Stimulated activated CD8-positive, alpha-beta memory T cell treated with anti-CD3 and anti-CD28 coated beads, Interleukin-15, amount 100 ng/mL, for 1 hour (primary cell): ENCODE measurements at regions not wholly inside any gene's neighbourhood (a gene's known extent, or its start where the extent isn't known, plus 50 kb on each side); places are given as distances from the start of the nearest gene placed in this dataset.

Experiments used
- DNase-seq: peaks from one replicate; pipeline ENCODE4 v3.0.0-alpha.2; 2020; ENCODE audit warnings: low read depth

DNA sequence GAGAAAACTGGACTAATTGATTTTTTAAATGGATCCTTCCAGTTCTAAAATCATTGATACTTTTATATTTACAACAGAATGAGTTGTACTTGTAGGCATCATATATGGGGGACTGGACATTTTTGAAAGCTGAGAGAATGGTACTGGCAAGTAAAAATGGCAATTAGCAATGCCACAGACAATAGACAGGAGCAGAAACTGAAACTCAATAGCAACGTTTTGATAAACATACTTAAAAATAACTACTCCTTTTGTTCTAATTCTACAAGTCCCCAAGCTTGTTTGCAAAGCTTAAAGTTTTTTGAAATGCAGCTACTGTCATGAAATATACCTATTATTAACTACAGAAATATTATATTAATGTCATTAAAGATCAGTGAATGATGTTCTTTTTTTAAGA, 52.8 kb upstream of the FBXL7 start:
- no peak for DNase-seq

DNA sequence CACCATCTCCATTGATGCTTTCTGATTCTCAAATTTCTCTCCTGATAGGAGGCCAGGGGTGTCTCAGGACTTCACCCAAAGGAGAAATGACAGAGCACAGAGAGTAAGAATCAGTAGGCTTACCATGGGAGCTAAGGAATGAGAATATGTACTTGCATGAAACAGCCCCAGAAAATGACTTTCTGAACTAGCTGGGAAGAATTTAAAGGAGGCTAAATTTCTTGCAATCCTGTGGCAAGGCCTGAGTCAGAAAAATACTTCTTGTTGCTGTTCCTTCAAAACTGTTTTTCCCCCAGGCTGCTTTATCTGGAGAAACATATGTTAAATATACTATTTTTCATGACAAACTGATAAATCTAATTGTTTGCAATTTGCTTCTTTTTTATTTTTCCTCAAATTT, 53.4 kb upstream of the FBXL7 start:
- DNase-seq: no peak

DNA sequence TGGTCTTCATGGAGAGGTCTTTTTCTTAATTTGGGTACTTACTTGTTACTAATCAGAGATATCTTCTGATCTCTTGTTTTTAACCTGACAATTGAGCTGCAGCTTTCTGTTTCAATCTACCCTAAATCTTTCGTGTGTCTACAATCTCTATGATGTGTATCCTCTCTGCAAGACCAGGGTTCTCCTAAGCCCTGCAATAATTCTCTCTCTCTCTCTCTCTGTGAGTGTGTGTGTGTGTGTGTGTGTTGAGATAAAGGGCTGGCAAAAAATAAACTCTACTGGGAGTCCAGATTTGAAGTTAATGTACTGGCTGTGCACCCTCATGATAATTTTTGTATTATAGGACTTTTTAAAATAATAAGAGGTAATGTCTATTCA, 57.8 kb upstream of the FBXL7 start:
- DNase-seq: no peak

DNA sequence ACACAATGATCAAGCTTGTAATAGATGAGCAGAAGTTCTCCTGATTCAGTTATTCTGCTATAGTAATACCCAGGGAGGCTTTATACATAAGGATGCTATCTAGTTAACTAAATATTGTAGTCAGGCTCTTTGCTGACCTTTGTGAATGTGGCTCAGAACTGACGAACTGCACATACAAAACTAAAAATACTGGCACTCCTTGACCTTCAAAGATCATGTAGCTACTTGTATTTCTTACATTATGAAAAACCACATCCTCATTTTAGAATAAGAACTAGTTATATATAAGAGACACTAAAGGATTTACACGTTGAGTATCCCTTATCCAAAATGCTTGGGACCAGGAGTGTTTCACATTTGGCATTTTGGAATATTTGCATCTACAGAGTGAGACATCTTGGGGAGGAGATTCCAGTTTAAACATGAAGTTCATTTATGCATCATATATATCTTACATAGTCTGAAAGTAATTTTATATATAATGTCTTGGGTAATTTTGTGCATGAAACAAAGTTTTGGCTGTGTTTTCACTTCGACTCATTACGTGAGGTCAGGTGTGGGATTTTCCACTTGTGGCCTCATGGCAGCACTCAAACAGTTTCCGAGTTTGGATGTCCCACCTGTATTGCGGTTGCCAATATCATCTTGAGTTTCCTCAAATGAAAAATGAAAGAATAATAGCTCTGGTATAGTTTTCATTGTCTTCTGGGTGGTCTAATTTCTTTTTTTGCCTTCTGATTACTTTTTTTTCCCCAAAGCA, 58.4 kb upstream of the FBXL7 start:
- DNase-seq: no peak

DNA sequence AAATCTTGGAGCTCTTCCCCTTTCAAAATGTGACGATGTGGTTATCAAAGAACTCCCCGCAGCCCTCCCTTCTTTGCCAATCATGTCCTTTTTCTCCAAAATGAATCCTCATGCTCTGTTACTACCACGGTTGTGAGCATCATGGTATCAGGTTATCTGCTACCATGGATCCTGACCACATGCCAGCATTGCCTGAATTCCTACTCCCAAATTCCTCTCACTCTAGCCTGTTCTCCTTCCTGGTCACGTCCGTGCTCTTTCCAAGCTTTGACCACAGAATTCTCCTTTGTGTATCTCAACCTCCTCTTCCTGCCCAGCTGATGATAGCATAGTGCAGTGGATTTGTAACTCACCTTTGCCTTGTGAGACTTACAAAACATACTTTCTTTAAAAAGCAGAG, 59.5 kb upstream of the FBXL7 start:
- DNase-seq: no peak

DNA sequence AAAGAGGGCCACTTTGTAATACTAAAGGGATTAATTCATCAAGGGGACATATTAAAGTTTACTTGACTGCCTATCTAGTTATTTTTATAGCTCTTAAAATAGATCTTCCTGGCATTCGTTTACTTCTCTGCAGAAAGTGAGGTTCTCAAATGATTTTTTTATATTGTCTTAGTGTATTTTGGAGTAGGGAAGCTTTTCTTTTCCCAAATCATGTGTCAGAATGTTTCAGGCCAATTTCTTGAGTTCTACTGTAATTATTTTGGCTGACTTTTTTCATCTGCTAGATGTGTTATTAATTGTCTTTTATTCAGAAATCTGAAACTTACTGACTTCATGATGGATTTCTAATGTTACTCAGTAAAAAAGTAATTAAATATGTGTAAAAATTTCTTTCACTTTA, 60.2 kb upstream of the FBXL7 start:
- DNase-seq: no peak

DNA sequence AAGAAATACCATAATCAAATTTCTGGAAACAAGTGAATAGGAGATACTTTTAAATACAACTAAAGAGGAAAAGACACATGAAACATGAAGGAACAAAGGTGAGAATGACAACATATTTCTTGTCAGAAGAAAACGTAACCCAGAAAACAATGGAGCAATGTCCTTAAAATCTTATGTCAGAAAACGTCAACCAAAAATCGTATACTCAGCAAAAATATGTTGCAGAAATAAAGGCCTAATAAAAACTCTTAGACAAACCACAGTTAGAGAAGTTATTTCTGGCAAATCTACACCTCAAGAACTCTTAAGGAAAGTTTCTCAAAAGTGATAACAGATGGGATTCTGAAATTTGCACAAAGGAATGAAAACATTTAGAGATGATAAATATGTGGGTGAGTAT, 66.3 kb upstream of the FBXL7 start:
- DNase-seq: no peak

DNA sequence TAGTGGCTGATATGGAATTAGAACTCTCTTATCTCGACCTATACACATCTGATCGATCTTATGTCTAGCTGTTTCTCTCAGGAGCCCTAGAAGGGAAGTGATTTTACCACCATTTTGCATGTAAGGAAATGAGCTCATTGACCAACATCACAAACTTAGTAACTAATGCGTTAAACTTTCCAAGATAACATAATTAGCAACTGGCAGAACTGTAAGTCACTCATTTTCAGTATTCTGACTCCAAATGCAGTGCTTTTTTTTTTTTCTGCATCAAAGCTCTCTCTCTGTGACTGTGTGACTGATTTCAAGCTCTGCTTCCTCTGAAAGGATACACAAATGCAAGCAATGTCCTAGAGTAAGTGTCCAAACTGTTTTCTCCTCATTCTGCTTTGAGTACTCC, 68.1 kb upstream of the FBXL7 start:
- no peak for DNase-seq

DNA sequence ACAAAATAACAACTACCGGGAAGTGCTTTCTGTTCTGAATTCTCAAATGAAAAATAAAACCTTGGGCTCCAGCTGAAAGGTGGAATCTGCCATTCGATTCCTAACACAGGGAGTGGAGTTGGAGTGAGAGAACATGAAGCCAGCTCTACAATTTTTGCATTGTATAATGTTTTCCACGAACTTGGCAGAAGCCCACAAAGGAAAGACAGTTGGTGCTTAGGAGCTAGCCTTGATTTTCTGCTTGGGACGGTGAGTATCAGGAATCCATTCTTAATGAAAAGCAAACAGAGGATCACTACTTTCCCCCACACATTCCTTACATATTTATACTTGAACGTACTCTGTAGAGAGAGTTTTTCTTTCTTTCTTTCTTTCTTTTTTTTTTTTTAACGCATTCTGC, 74.2 kb upstream of the FBXL7 start:
- no peak for DNase-seq

DNA sequence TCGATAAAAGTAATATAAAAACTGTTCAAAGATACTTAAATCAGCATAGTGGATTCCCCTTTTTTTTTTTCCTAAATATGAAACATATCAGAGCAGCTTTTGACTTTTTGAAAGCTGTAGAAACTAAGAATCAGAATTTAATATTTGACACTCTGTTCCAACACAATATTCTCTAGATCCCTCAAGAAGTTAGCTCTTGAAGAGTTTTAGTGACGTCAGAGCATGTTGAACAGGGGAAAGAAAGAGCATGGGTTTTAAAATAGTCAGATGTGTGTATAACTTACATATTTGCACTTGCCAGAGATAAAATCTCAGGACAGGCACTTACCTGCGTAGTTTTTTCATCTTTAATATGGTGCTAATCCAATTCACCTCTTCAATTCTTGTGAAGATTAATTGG, 75.2 kb upstream of the FBXL7 start:
- no peak for DNase-seq

DNA sequence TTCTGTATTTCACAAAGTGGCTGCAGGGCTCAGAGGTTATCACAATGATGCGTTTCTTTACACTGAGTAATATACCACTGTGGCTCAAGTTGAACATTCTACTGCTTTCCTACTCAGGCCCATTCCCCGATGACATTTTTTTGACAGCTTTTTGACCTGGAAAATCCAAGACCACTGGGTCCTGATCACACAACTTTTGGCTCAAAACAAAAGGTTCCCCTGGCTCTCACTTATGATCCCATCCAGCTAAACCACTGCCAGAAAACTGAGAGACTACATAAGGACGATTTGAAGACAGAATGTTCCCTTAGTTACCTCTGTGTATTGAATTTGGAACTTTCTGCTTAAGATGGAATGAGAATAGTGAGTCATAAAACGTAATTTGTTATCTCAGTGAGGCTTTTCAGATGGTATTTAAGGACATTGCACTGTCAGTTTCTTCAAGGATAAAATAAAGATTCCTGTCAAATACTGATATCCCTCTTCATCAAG, 78.0 kb upstream of the FBXL7 start:
- no peak for DNase-seq

DNA sequence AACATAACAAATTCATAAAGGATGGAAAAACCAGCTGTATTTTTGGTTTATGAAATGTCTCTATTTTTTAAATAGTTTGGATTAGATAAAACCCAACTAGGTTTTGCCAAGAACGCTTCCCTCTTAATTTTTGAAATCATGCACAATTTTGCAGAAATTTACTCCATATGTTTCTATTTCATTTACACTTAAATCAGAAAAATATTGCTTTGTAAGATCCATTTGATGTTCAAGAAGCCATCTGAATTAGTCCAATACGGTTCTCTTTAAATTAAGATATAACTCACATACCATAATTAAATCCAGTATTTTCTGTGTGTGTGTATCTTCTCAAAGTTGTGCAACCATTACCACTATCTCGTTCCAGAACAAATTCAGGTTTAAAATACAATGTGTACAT, 78.6 kb upstream of the FBXL7 start:
- no peak for DNase-seq

DNA sequence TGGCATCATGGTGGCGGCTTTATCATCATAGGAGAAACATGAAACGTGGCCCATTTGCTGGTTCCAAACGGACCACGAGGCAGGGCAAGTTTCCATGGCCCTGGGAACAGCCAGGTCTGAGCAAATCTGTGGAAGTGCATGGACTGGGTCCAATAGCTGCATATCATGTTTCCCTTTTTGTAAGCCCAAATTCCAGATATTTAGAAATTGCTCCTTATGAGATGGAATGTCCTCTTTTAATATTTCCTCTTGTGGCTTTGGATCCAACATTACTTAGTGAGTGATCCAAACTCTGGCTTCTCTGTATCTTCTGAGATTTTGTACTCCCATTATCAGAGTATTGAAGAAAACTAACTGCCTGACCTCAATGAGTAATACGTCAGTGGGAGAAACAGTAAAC, 79.8 kb upstream of the FBXL7 start:
- no peak for DNase-seq

DNA sequence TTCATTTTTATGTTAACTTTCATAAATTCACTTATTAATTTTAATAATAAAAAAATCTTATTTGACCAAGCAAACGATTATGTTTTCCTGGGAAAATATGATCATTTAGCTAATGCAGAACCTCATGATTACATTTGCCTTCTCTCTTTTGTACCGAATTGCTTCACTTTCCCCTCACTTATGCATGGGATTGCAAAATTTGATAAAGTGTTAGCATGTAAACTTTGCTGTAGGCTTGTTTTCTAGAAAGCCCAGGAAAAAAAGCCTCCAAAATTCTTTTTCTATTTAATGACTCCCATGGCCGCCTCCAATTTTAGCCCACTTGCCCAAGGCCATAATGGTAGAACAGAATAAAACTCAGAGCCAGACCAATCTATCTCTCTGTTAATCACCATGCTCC, 82.8 kb upstream of the FBXL7 start:
- no peak for DNase-seq

DNA sequence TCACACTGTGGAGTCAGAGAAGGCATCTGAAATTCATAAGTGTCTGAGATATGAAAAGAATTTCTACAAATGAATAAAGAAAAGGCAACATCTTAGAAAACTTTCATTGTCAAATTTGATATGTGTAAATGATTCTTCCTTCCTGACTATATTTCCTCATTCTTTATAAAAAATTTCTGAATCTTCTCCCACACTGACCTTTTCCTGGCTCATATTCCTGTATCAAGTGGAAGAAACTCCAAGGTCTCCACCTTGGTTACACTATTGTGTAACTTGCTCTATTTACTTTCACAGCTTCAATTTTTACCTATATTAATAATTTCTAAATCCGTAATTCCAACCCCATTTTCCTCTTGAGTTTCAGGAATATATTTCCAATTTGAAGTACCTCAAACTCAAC, 93.5 kb upstream of the FBXL7 start:
- no peak for DNase-seq

DNA sequence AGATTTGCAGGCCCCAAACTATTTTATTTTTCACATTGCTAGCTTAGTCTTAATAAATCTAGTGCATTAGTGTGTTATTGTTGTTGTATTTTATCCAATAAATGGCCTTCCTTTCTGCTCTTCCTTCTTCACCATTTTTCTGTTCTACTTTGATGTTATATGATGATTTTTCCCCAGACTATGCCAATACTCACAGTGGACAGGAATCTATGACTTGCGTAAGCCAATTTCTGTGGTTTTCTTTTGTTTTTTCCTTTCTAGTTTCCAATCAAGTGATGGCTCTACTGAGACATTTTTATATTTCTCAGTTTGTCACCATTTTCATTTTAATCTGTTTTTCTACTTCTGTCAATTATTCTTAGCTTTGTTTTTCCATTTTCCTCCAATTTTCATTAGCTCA, 106.8 kb upstream of the FBXL7 start:
- no peak for DNase-seq

DNA sequence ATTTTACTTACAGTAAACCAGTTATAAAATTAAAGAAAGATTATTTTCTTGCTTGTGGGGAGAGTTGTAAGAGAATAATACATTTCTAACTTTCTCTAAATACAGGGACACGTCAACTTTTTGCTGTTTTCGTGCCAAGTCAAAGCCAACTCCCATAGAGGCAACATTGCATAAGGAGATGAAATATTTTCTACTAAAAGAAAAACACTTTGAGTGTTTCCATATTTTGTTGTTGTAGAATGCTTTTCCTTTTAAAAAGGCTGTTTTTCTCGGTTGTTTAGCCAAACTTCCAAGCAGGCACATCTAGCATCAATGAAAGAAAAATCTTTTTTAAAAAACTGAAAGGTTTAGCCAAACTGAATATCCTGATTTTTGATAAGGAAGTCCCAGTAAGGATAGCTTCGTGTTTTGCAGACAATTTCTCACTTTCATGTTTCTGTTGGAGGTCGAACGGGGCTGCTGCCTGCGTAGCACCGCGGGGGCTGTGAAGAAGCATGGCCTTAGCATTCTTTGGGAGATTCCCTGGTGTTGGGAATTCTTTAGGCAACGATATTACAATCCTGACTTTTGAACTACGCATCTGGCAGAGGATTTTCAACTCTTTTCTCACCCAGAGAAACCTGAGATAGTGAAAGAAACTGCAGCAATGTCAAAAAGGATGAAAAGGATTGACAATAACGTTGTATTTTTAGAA, 108.1 kb upstream of the FBXL7 start:
- no peak for DNase-seq

DNA sequence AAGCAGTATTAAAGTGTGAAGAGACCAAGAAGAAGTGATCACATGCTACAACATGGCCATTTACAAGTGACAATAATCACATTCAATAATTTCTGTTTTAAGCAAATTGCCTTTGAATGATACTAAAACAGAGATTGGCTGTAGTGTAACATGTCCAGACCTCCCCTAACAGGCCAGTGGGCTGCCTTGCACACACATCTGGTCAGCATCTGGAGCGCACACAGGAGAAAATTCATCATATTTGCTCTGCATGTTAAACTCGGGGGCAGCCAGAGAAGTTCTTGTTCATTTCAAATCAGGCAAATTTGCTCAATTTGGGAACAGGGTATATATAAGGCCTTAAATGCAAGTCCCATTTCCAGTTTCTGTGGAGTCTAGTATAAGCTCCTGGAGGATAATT, 111.1 kb upstream of the FBXL7 start:
- DNase-seq: no peak

DNA sequence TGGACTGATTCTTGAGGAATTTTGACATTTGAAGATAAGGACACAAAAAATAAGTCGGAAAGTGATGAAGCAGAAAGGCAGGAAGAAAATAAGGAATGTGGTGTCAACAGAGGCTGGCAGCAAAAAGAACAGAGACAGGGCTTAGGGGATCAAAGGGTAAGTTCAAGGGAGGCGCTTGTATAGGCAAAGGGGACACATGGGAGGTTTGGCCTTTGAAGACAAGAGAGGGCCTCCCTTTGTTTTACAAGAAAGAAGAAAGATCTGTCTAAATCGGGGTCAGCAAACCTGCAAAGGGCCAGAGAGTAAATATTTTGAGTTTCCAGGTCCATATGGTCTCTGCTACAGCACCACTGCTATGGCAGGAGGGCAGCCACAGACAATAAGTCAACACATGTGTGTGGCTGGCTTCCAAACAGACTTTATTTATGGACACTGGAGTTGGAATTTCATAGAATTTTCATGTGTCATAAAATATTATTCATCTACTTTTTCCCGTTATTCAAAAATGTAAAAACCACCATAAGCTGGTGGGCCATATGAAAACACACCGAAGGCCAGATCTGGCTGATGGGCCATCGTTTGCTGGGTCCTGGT, 112.0 kb upstream of the FBXL7 start:
- no peak for DNase-seq

DNA sequence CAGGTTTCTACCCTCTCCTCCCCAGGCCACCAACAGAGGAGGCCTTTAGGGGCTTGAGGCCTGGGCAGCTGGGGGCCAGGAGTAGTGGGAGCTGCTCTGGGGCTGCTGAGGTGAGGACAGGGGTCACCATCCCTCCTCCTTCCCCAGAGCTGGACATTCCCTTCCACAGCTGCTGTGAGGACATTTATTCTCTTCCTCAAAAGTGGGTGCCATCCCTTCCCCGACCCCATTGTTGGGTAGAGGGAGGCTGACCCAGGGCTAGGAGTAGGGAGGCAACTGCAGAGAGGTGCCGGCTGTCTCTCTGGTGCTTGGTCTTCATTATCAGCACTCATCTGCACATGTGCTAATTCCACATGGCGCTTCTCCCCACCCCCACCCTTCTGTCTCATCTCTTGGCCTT, 113.9 kb upstream of the FBXL7 start:
- no peak for DNase-seq

DNA sequence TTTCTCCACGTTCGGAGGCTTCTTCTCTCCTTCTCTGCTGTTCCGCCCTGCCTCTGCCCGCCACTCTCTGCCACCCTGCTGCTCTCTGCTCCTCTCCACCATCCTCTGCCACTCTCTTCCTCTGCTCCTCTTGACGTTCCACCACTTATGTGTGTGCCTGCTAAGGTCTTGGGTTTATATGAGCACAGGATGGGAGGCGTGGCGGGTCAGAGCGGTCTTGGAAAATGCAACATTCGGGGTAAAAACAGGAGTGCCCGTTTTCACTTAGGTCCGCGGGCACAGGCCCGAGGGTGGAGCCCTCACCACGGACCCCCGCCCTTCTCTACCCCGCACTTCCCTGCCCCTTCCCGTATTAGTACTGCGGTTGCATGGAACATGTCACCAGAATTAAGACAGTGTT, 114.4 kb upstream of the FBXL7 start:
- no peak for DNase-seq

DNA sequence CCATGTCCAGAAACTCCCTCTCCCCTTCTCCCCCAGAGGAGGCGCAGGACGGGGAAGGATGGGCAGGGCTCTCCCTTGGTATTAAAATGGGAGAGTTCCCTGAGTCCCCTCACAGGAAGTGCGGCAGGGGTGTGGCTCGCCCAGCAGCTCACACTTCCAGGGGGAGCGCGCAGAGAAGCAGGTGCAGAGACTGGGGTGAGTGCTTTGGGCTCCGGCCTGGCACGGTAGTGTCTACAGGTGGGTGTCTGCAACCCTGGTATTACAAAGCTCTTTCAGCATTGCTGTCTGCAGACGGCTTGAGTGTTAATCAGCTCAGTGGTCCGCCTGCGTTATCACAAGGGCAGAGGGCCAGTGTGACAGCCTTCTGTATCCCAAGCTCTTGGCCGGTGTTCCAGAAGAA, 114.9 kb upstream of the FBXL7 start:
- DNase-seq: no peak

DNA sequence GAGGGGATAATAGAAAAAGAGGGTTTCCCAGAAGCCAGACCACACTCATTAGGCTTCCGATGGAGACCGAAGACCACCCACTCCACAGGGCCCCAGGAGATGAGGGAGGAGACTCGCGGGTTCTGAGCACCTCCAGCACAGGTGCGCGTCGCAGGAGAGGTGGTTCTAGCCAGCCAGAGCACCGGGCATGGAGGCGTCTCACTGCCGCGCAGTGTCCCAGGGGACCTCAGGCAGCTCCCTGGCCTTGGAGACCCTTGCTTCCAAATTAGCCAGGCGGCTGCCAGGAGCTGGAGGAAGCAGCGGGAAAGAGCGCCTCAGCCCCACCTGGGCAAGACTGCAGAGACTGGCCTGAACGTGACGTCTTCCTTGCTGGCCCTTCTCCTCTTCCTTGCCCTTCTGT, 115.4 kb upstream of the FBXL7 start:
- DNase-seq: no peak

DNA sequence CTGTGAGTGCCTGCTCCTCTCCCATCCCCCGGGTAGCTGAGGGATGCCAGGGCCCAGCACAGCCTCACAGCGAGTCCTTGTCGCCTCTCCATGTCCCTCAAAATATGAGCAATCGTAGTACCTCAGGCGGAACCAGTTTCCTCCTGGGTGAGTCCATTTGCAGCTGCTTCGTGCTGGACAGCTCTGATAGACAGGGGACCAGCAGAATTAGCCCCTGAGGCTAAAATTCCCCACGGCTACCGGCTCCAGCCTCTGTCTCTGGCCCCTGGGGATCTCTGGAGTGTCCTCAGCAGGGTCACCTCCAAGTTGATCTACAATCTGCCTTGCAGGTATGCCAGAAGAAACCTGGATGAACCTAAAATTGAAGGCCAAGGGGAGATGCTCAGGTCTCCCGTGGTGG, 115.8 kb upstream of the FBXL7 start:
- no peak for DNase-seq
